Activated naive CD4-positive, alpha-beta T cell treated with anti-CD3 and anti-CD28 coated beads, Interleukin-2, amount 50 U/mL, for 24 hours (primary cell): ENCODE measurements at regions not wholly inside any gene's neighbourhood (a gene's known extent, or its start where the extent isn't known, plus 50 kb on each side); places are given as distances from the start of the nearest gene placed in this dataset.
"Not testable (repeated sequence)": the region's sequence is repeated elsewhere in the genome, so short reads cannot be mapped to it uniquely, and the experiment has no call there.

ENCODE experiments used
- H3K27ac Mint-ChIP-seq: one replicate; pipeline ENCODE4 v1.8.0; 2021; ENCODE audit warnings: mild to moderate bottlenecking, mixed read lengths
- H3K27me3 Mint-ChIP-seq: one replicate; pipeline ENCODE4 v1.8.0; 2021; ENCODE audit warnings: mixed read lengths
- H3K36me3 Mint-ChIP-seq: one replicate; pipeline ENCODE4 v1.8.0; 2021; ENCODE audit warnings: mixed read lengths
- H3K4me1 Mint-ChIP-seq: one replicate; pipeline ENCODE4 v1.8.0; 2021; ENCODE audit warnings: mixed read lengths
- H3K4me3 Mint-ChIP-seq: one replicate; pipeline ENCODE4 v1.8.0; 2021; ENCODE audit warnings: mild to moderate bottlenecking, mixed read lengths
- H3K9me3 Mint-ChIP-seq: one replicate; pipeline ENCODE4 v1.8.0; 2021; ENCODE audit warnings: mixed read lengths

DNA sequence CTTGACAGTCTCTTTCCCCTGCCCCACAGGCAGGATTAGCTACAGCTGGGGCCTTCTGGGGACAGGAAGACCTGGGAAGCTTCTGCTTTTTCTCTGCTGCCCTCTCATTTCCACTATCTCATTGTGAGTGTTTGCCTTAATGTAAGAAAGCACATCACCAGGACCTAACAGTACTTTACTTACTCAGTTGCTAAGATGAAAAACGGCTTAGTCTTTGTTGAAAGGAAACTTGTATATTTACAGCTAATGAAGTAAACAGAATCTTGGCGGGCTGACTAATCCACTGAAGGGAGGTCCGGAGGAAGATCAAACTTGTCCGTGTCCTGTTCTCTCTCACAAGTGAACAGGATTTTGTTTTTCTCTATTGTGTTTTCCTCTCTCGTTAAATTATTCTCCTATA, 128.6 kb downstream of the SOD2 start:
- H3K4me3 Mint-ChIP-seq: no peak overlapping the region
- no peak overlapping the region for H3K27ac Mint-ChIP-seq
- no peaks in the 10 kb centered on the region for H3K4me1 Mint-ChIP-seq
- H3K36me3 Mint-ChIP-seq: peaks cover 1% of the 10 kb centered on the region
- H3K9me3 Mint-ChIP-seq: no peaks in the 10 kb centered on the region
- no peaks in the 10 kb centered on the region for H3K27me3 Mint-ChIP-seq

DNA sequence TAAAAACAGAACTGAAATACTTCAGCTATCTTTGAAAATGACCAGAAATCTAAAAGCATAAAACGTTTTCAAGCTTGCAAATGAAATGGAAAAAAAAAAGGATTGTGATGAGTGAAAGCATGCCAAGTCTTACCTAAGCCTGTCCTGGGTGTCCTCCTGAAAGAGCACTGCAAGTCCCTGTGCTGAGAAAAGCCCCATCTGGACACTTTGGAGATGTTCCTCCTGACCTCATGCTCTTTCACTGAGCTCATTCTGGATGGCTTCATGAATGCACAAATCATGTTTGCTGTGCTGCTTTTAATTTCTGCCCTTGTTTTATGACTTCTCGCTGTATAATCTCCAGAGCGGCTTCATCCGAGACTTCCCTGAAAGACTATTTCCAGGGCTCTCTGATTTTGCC, 136.0 kb downstream of the SOD2 start:
- H3K27ac Mint-ChIP-seq: no peak overlapping the region
- H3K4me3 Mint-ChIP-seq: no peak overlapping the region
- H3K36me3 Mint-ChIP-seq: no peaks in the 10 kb centered on the region
- H3K4me1 Mint-ChIP-seq: no peaks in the 10 kb centered on the region
- peaks cover 8% of the 10 kb centered on the region for H3K27me3 Mint-ChIP-seq
- H3K9me3 Mint-ChIP-seq: no peaks in the 10 kb centered on the region

GRCh38 chr6:159555082-159555875, 137.8 kb downstream of the SOD2 start:
- peaks cover 2% of the 10 kb centered on the region for H3K36me3 Mint-ChIP-seq
- H3K4me3 Mint-ChIP-seq: no peak overlapping the region
- no peak overlapping the region for H3K27ac Mint-ChIP-seq
- H3K27me3 Mint-ChIP-seq: peaks cover 11% of the 10 kb centered on the region
- peaks cover 10% of the 10 kb centered on the region for H3K9me3 Mint-ChIP-seq
- H3K4me1 Mint-ChIP-seq: no peaks in the 10 kb centered on the region

DNA sequence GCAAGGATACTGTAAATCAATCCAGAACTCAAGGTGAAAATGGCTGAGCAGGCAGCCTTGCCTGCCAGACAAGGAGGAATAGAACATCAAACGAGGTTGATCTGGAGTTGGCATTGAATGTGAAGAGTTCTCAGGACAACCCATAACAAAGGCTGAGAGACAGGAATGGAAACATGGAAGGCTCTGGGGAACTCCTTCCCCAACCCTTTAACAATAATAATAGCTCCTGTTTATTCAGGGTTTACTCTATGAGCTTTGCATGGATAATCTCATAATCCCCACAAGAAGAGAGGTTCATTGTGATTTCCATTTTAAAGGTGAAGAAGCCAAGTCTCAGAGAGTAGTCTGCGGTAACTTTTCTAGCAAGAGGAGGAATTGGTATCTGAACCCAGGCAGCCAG, 151.7 kb downstream of the SOD2 start:
- no peaks in the 10 kb centered on the region for H3K36me3 Mint-ChIP-seq
- no peak overlapping the region for H3K27ac Mint-ChIP-seq
- H3K9me3 Mint-ChIP-seq: no peaks in the 10 kb centered on the region
- peaks cover 3% of the 10 kb centered on the region for H3K27me3 Mint-ChIP-seq
- H3K4me1 Mint-ChIP-seq: no peaks in the 10 kb centered on the region
- no peak overlapping the region for H3K4me3 Mint-ChIP-seq

GRCh38 chr6:159540883-159541282, 152.2 kb downstream of the SOD2 start:
- no peak overlapping the region for H3K4me3 Mint-ChIP-seq
- no peaks in the 10 kb centered on the region for H3K9me3 Mint-ChIP-seq
- H3K27me3 Mint-ChIP-seq: peaks cover 4% of the 10 kb centered on the region
- H3K27ac Mint-ChIP-seq: no peak overlapping the region
- no peaks in the 10 kb centered on the region for H3K4me1 Mint-ChIP-seq
- no peaks in the 10 kb centered on the region for H3K36me3 Mint-ChIP-seq

DNA sequence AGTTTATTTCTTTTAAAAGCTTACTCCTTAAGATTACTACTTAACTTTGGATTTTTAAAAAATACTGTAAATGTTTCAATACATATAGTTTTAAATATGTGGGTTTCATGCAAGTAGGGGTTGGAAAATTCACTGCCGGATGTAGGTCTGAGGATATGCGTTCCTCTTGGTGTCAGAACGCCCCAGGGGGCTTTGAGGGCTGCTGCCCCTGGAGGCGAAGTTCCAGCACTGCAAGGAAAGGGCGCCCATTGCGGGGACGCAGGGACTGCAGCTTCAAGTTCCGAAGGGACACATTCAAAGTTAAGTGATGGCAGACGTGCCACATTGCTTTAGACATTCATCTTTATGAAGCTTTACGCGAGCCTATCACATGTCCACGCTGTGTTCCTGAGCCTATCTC, 152.9 kb downstream of the SOD2 start:
- Mint-ChIP-seq H3K27ac (no peak overlapping the region), H3K4me3 (no peak overlapping the region), H3K4me1 (no peaks in the 10 kb centered on the region), H3K9me3 (no peaks in the 10 kb centered on the region), H3K36me3 (no peaks in the 10 kb centered on the region), H3K27me3 (peaks cover 4% of the 10 kb centered on the region)

DNA sequence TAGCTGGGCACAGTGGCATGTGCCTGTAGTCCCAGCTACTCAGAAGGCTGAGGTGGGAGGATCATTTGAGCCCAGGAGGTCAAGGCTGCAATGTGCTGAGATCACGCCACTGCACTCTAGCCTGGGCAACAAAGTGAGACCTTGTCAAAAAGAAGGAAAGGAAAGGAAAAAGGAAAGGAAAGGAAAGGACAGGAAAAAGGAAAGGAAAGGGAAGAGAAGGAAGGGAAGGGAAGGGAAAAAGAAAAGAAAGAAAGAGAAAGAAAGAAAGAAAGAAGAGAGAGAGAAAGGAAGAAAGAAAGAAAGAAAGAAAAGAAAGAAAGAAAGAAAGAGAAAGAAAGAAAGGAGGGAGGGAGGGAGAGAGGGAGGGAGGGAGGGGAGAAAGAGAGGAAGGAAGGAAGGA, 155.0 kb downstream of the SOD2 start:
- not testable (repeated sequence) for H3K4me3 Mint-ChIP-seq, H3K4me1 Mint-ChIP-seq

DNA sequence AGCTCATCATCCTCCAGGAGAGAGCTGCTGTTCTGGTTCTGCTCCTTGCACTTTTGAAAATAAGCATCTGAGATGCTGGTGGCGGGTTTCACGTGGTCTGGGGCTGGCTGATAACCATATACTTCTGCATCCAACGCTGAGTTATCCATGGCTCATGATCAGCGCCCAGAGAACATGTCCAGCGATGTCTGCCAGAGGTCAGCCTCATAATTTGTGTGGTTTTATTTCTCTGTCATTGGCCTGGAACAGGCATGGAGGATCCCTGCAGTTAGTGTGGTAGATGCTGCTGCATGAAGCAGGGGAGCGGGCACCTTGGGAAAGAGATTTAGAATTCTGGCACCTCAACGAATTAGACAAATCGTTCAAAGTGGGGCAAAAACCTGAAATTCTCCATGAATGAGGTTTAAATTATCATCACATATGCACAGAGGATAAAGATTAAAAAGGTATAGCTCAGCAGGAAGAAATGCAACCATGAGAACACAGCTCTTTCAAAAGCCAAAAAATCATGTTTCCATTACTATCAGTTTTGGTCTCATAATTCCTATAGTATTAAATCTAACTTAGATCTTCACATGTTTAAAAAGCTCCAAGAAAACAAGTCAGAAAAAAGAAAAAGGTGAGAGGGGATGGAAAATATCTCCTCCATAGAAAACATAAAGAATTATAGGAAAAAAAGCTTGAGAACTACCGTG, 157.2 kb downstream of the SOD2 start:
- H3K36me3 Mint-ChIP-seq: no peaks in the 10 kb centered on the region
- H3K4me3 Mint-ChIP-seq: no peak overlapping the region
- H3K9me3 Mint-ChIP-seq: no peaks in the 10 kb centered on the region
- no peaks in the 10 kb centered on the region for H3K4me1 Mint-ChIP-seq
- no peak overlapping the region for H3K27ac Mint-ChIP-seq
- H3K27me3 Mint-ChIP-seq: peaks cover 7% of the 10 kb centered on the region

More for the DNA sequence above, 155.0 kb downstream of the SOD2 start:
- not testable (repeated sequence) for H3K27ac Mint-ChIP-seq, H3K9me3 Mint-ChIP-seq, H3K36me3 Mint-ChIP-seq, H3K27me3 Mint-ChIP-seq

- no peaks in the 10 kb centered on the region for H3K4me1 Mint-ChIP-seq
- H3K27ac Mint-ChIP-seq: no peak overlapping the region
- no peaks in the 10 kb centered on the region for H3K36me3 Mint-ChIP-seq
- no peaks in the 10 kb centered on the region for H3K9me3 Mint-ChIP-seq
- H3K27me3 Mint-ChIP-seq: peaks cover 7% of the 10 kb centered on the region
- H3K4me3 Mint-ChIP-seq: no peak overlapping the region
Measured at GRCh38 chr6:159533568-159533967, 159.5 kb downstream of the SOD2 start.

GRCh38 chr6:159533016-159533415, 160.0 kb downstream of the SOD2 start:
- Mint-ChIP-seq H3K9me3 (no peaks in the 10 kb centered on the region), H3K27me3 (peaks cover 7% of the 10 kb centered on the region), H3K36me3 (no peaks in the 10 kb centered on the region), H3K4me3 (no peak overlapping the region), H3K4me1 (no peaks in the 10 kb centered on the region), H3K27ac (no peak overlapping the region)

DNA sequence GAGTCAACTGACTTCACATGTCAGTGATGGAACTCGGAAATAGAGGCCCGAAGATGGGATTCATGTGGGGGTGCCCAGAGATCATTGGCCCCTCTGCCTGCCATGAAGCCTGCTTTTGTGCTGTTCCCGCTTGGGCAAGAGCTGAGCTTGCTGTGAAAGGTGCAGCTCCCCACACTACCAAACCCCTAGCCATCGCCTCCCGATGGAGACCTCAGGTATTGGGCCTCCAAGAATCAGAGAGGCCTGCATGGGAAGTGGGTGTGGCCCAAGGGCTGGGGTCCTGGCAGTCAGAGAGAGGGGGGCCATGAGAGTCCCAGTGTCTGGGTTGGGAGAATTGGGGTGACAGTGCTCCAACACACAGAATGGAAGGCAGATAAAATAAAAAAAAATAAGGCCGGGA, 160.9 kb downstream of the SOD2 start:
- H3K36me3 Mint-ChIP-seq: no peaks in the 10 kb centered on the region
- peaks cover 7% of the 10 kb centered on the region for H3K27me3 Mint-ChIP-seq
- H3K9me3 Mint-ChIP-seq: no peaks in the 10 kb centered on the region
- H3K4me3 Mint-ChIP-seq: no peak overlapping the region
- no peaks in the 10 kb centered on the region for H3K4me1 Mint-ChIP-seq
- no peak overlapping the region for H3K27ac Mint-ChIP-seq

GRCh38 chr6:159529934-159530333, 163.1 kb downstream of the SOD2 start:
- no peaks in the 10 kb centered on the region for H3K9me3 Mint-ChIP-seq
- no peaks in the 10 kb centered on the region for H3K4me1 Mint-ChIP-seq
- peaks cover 9% of the 10 kb centered on the region for H3K27me3 Mint-ChIP-seq
- no peak overlapping the region for H3K27ac Mint-ChIP-seq
- H3K36me3 Mint-ChIP-seq: no peaks in the 10 kb centered on the region
- no peak overlapping the region for H3K4me3 Mint-ChIP-seq

GRCh38 chr6:159527351-159527750, 165.7 kb downstream of the SOD2 start:
- H3K27me3 Mint-ChIP-seq: peaks cover 20% of the 10 kb centered on the region

DNA sequence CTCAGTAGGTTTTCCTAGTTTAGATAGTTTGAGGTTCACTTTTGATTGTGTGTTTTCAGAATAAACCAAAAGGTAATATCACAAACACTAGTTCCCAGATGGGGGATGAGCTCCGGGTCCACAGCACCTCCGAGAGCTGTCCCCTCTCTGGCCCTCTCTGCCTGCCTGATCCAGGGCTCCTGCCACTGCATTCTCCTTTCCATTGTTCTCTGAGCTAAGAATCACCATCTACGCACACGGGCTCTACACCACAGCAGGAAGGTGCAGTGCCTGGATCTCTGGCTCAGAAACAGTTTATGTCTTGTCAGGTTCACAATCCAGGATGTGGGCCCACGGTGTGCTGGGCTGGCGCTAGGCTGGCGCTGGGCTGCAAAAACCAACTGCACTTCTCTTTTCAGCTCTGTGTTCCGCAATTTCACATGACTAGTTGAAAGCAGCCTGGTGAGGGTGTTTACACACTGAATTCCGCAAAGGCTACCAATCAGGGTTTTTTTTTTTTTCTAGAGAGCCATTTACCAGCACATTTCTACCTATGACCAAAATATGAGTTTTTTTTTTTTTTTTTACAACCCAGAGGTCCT, 167.5 kb downstream of the SOD2 start:
- H3K9me3 Mint-ChIP-seq: no peaks in the 10 kb centered on the region
- no peaks in the 10 kb centered on the region for H3K4me1 Mint-ChIP-seq
- H3K4me3 Mint-ChIP-seq: no peak overlapping the region
- no peak overlapping the region for H3K27ac Mint-ChIP-seq
- peaks cover 19% of the 10 kb centered on the region for H3K27me3 Mint-ChIP-seq
- no peaks in the 10 kb centered on the region for H3K36me3 Mint-ChIP-seq

More at GRCh38 chr6:159527351-159527750, 165.7 kb downstream of the SOD2 start:
- Mint-ChIP-seq H3K9me3 (no peaks in the 10 kb centered on the region), H3K36me3 (no peaks in the 10 kb centered on the region), H3K27ac (no peak overlapping the region), H3K4me1 (no peaks in the 10 kb centered on the region), H3K4me3 (no peak overlapping the region)

DNA sequence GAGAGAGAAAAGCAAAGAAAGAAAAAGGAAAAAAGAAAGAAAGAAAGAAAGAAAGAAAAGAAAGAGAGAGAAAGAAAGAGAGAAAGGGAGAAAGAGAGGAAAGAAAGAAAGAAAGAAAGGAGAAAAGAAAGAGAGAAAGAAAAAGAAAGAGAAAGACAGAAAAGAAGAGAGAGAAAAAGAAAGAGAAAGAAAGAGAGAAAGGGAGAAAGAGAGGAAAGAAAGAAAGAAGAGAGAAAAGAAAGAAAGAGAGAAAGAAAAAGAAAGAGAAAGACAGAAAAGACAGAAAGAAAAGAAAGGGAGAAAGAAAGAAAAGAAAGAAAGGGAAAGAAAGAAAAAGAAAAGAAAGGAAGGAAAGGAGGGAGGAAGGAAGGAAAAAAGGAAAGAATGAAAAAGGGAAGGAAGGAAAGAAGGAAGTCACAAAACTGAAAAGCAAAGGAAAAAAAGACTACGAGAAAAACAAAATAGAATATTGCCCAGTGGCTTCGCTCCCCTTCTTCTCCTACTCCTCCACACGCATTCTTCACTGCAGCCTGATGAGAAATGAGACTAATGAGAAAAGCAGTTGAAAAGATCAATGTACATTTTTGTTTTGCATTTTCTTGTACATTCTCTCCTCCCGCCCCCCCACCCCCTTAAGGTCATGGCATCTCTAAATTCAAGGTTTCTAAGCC, 170.0 kb downstream of the SOD2 start:
- Mint-ChIP-seq H3K4me1 (no peaks in the 10 kb centered on the region), H3K27ac (no peak overlapping the region), H3K4me3 (no peak overlapping the region), H3K9me3 (peaks cover 9% of the 10 kb centered on the region), H3K27me3 (peaks cover 19% of the 10 kb centered on the region), H3K36me3 (no peaks in the 10 kb centered on the region)

GRCh38 chr6:159521962-159522361, 171.1 kb downstream of the SOD2 start:
- Mint-ChIP-seq H3K4me3 (no peak overlapping the region), H3K27me3 (peaks cover 20% of the 10 kb centered on the region), H3K36me3 (no peaks in the 10 kb centered on the region), H3K9me3 (peaks cover 17% of the 10 kb centered on the region), H3K27ac (no peak overlapping the region), H3K4me1 (no peaks in the 10 kb centered on the region)
